Liver (tissue), 3 donors: ENCODE measurements at regions not wholly inside any gene's neighbourhood (a gene's known extent, or its start where the extent isn't known, plus 50 kb on each side); places are given as distances from the start of the nearest gene placed in this dataset.

Experiments
- HNF4A ChIP-seq, 2 donors: conservative IDR thresholded peaks; 2 replicates each; pipeline ENCODE4 v1.6.1; 2016; ENCODE audit warnings: antibody characterized with exemption in 2 of 2, mild to moderate bottlenecking in 2 of 2
- JUND ChIP-seq, 2 donors: IDR thresholded peaks; 2 replicates each; pipeline ENCODE4 v1.6.1; 2016; ENCODE audit warnings: antibody characterized with exemption in 2 of 2
- SP1 ChIP-seq: IDR thresholded peaks from 2 replicates; pipeline ENCODE4 v1.6.1; 2018; ENCODE audit warnings: antibody characterized with exemption, mild to moderate bottlenecking
- TAF1 ChIP-seq: conservative IDR thresholded peaks from 2 replicates; pipeline ENCODE4 v1.6.1; 2016; ENCODE audit warnings: antibody characterized with exemption, mild to moderate bottlenecking
- TF ChIP-seq, protein P1 (sequence below): fragments of 150-350 bp; IDR thresholded peaks from 2 replicates; pipeline ENCODE4 v1.5.1; 2017; ENCODE audit warnings: improper control_type of control experiment, low read depth, low read length; ENCODE audit not compliant: missing input control
- TF ChIP-seq, protein P2 (sequence below): IDR thresholded peaks from 2 replicates; pipeline ENCODE4 v1.6.1; 2016; ENCODE audit warnings: antibody characterized with exemption, mild to moderate bottlenecking
- TF ChIP-seq, protein P3 (sequence below): IDR thresholded peaks from 2 replicates; pipeline ENCODE4 v1.6.1; 2016; ENCODE audit warnings: antibody characterized with exemption
- TF ChIP-seq, protein P4 (sequence below): IDR thresholded peaks from 2 replicates; pipeline ENCODE4 v1.6.1; 2016; ENCODE audit warnings: antibody characterized with exemption
- donor health status: healthy.
- donor health status: healthy.

DNA sequence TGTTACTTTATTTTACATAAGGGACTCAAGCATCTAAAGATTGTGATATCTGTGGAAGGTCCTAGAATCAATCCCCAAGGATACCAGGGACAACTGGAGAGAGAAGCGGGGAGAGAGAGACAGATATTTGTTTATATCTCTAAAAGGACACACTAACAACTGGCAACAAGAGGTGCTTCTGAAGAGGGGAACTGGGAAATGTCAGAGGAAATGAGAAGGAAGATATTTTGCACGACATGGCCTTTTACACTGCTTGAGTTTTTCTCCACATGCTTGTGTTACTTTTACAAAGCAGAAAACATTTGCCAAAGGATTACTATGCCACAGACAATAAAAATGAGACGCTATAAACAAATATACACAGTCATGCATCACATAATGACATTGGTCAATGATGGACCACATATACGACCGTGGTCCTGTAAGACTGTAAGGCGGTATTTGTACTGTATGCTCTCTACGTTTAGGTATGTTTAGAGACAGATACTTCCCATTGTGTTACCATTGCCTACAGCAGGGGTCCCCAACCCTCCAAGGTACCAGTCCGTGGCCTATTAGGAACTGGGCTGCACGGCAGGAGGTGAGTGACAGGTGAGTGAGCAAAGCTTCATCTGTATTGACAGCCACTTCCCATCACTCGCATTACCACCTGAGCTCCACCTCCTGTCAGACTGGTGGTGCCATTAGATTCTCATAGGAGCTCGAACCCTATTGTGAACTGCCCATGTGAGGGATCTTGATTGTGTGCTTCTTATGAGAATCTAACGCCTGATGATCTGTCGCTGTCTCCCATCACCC lies 64.6 kb upstream of the PTPN1 start:
- TF ChIP-seq, protein P1, sequence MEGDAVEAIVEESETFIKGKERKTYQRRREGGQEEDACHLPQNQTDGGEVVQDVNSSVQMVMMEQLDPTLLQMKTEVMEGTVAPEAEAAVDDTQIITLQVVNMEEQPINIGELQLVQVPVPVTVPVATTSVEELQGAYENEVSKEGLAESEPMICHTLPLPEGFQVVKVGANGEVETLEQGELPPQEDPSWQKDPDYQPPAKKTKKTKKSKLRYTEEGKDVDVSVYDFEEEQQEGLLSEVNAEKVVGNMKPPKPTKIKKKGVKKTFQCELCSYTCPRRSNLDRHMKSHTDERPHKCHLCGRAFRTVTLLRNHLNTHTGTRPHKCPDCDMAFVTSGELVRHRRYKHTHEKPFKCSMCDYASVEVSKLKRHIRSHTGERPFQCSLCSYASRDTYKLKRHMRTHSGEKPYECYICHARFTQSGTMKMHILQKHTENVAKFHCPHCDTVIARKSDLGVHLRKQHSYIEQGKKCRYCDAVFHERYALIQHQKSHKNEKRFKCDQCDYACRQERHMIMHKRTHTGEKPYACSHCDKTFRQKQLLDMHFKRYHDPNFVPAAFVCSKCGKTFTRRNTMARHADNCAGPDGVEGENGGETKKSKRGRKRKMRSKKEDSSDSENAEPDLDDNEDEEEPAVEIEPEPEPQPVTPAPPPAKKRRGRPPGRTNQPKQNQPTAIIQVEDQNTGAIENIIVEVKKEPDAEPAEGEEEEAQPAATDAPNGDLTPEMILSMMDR, result no peak
- TF ChIP-seq, protein P2, sequence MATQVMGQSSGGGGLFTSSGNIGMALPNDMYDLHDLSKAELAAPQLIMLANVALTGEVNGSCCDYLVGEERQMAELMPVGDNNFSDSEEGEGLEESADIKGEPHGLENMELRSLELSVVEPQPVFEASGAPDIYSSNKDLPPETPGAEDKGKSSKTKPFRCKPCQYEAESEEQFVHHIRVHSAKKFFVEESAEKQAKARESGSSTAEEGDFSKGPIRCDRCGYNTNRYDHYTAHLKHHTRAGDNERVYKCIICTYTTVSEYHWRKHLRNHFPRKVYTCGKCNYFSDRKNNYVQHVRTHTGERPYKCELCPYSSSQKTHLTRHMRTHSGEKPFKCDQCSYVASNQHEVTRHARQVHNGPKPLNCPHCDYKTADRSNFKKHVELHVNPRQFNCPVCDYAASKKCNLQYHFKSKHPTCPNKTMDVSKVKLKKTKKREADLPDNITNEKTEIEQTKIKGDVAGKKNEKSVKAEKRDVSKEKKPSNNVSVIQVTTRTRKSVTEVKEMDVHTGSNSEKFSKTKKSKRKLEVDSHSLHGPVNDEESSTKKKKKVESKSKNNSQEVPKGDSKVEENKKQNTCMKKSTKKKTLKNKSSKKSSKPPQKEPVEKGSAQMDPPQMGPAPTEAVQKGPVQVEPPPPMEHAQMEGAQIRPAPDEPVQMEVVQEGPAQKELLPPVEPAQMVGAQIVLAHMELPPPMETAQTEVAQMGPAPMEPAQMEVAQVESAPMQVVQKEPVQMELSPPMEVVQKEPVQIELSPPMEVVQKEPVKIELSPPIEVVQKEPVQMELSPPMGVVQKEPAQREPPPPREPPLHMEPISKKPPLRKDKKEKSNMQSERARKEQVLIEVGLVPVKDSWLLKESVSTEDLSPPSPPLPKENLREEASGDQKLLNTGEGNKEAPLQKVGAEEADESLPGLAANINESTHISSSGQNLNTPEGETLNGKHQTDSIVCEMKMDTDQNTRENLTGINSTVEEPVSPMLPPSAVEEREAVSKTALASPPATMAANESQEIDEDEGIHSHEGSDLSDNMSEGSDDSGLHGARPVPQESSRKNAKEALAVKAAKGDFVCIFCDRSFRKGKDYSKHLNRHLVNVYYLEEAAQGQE, result no peak
- TF ChIP-seq TAF1 (no peak), JUND (IDR thresholded peaks at IDR 0.05) (no peak), SP1 (no peak), HNF4A (conservative IDR thresholded peaks at IDR 0.05) (no peak)
- TF ChIP-seq, protein P3, sequence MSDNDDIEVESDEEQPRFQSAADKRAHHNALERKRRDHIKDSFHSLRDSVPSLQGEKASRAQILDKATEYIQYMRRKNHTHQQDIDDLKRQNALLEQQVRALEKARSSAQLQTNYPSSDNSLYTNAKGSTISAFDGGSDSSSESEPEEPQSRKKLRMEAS, result no peak
- TF ChIP-seq, protein P4, sequence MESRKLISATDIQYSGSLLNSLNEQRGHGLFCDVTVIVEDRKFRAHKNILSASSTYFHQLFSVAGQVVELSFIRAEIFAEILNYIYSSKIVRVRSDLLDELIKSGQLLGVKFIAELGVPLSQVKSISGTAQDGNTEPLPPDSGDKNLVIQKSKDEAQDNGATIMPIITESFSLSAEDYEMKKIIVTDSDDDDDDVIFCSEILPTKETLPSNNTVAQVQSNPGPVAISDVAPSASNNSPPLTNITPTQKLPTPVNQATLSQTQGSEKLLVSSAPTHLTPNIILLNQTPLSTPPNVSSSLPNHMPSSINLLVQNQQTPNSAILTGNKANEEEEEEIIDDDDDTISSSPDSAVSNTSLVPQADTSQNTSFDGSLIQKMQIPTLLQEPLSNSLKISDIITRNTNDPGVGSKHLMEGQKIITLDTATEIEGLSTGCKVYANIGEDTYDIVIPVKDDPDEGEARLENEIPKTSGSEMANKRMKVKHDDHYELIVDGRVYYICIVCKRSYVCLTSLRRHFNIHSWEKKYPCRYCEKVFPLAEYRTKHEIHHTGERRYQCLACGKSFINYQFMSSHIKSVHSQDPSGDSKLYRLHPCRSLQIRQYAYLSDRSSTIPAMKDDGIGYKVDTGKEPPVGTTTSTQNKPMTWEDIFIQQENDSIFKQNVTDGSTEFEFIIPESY, result no peak
